Testis (tissue), 2 donors: ENCODE measurements at regions not wholly inside any gene's neighbourhood (a gene's known extent, or its start where the extent isn't known, plus 50 kb on each side); places are given as distances from the start of the nearest gene placed in this dataset.
"Not testable (repeated sequence)": the region's sequence is repeated elsewhere in the genome, so short reads cannot be mapped to it uniquely, and the experiment has no call there.

Experiments
- POLR2A ChIP-seq: fragments of 450-650 bp; IDR thresholded peaks from one replicate; pipeline ENCODE4 v1.6.1; 2017; ENCODE audit warnings: antibody characterized with exemption, mild to moderate bottlenecking, moderate library complexity
- TF ChIP-seq, protein P1 (sequence below), 3 experiments: fragments of 450-650 bp in 2 of 3; fragments of 200-600 bp in 1 of 3; sonication (generic) in 1 of 3; IDR thresholded peaks; one replicate each; pipeline ENCODE4 v1.5.1; 2016 to 2019; ENCODE audit warnings: antibody characterized with exemption in 3 of 3, mild to moderate bottlenecking in 2 of 3, moderate library complexity in 1 of 3

- TF ChIP-seq, protein P1, sequence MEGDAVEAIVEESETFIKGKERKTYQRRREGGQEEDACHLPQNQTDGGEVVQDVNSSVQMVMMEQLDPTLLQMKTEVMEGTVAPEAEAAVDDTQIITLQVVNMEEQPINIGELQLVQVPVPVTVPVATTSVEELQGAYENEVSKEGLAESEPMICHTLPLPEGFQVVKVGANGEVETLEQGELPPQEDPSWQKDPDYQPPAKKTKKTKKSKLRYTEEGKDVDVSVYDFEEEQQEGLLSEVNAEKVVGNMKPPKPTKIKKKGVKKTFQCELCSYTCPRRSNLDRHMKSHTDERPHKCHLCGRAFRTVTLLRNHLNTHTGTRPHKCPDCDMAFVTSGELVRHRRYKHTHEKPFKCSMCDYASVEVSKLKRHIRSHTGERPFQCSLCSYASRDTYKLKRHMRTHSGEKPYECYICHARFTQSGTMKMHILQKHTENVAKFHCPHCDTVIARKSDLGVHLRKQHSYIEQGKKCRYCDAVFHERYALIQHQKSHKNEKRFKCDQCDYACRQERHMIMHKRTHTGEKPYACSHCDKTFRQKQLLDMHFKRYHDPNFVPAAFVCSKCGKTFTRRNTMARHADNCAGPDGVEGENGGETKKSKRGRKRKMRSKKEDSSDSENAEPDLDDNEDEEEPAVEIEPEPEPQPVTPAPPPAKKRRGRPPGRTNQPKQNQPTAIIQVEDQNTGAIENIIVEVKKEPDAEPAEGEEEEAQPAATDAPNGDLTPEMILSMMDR (IDR thresholded peaks at IDR 0.05): not testable (repeated sequence)
- not testable (repeated sequence) for TF ChIP-seq POLR2A
Measured at GRCh38 chr21:9753441-9753840, 767.9 kb upstream of the TPTE start.
